ENCODE measurements at regions not wholly inside any gene's neighbourhood (a gene's known extent, or its start where the extent isn't known, plus 50 kb on each side); places are given as distances from the start of the nearest gene placed in this dataset.
"Not testable (repeated sequence)": the region's sequence is repeated elsewhere in the genome, so short reads cannot be mapped to it uniquely, and the experiment has no call there.

DNA sequence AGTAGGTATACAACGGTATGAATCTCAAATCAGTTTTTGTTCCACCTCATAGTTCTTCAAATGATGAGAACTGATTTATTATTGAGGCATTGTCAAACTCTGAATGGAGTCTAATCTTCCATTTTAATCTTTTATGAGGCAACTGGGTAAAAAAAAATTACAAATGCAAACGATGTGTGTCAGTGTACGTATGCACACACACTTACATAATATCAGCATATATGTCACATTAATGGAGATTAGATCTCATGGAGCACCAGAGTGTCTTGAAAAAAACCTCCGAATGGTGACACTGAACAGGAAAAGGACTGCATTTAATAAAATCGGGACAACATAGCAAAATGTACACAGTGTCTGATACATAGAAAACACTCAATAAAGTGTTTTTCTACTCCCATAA lies 842.7 kb downstream of the EFNB2 start:
- no peaks in the 10 kb centered on the region for H3K9me3 ChIP-seq (ENCODE audit: low read depth, low read length)
- no peak overlapping the region for H3K27ac ChIP-seq
- no peak overlapping the region for H3K4me3 ChIP-seq
- DNase-seq (ENCODE audit: low read depth, low spot score), result no peak
- no peaks in the 10 kb centered on the region for H3K36me3 ChIP-seq (ENCODE audit: insufficient read depth, low read length)
- H3K9ac ChIP-seq (ENCODE audit: insufficient read length), result no peak overlapping the region
- TF ChIP-seq POLR2AphosphoS5 (IDR thresholded peaks at IDR 0.05; ENCODE audit: borderline replicate concordance, low read depth, low read length), result no peak
- TF ChIP-seq FOXP2 (optimal IDR thresholded peaks at IDR 0.05; ENCODE audit: control extremely low read depth, extremely low read length, insufficient read depth), result no peak
- TF ChIP-seq EZH2 (IDR thresholded peaks at IDR 0.05), result no peak

DNA sequence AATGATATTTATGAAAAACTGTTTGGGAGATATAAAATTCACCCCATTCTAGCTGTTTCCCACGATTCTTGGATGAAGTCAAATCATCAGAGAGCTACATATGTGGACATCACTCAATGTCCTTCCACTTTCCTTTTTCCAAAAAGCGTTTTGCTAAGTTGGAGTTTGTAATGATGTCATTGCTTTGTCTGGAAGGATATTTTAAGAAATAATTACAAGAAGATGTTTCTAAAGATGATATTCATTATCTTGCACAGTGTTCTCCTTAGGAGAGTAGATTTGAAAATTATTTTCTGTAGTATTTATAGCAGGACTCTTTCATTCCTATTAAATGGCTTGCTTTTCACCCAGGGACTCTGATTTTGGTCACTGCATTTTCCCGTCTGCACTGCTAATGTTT lies 851.2 kb downstream of the EFNB2 start:
- H3K9ac ChIP-seq (ENCODE audit: insufficient read length), result no peak overlapping the region
- no peaks in the 10 kb centered on the region for H3K9me3 ChIP-seq (ENCODE audit: low read depth, low read length)
- DNase-seq (ENCODE audit: low read depth, low spot score), result no peak
- TF ChIP-seq POLR2AphosphoS5 (IDR thresholded peaks at IDR 0.05; ENCODE audit: borderline replicate concordance, low read depth, low read length) (no peak), EZH2 (IDR thresholded peaks at IDR 0.05) (no peak), FOXP2 (optimal IDR thresholded peaks at IDR 0.05; ENCODE audit: control extremely low read depth, extremely low read length, insufficient read depth) (no peak)
- H3K4me3 ChIP-seq, result no peak overlapping the region
- no peaks in the 10 kb centered on the region for H3K36me3 ChIP-seq (ENCODE audit: insufficient read depth, low read length)
- H3K27ac ChIP-seq, result no peak overlapping the region

DNA sequence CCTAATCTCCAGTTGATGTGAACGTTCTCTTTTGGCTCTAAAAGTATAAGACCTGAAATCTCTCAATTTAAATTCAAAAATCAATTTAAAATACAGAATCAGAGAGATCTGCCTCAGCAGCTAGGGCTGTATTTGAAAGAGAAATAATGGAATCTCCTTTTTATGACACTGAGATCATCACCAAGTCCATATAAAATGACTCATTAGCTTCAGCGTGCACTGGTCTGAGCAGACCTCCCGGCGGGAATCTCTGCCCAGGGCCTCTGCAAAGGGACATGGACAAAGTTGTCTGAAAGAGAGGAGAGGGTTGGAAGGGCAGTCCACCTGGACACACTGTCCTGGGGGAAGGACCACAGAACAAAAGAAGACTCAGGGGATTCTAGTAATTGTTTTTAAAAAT lies 855.6 kb downstream of the EFNB2 start:
- TF ChIP-seq EZH2 (IDR thresholded peaks at IDR 0.05) (no peak), POLR2AphosphoS5 (IDR thresholded peaks at IDR 0.05; ENCODE audit: borderline replicate concordance, low read depth, low read length) (no peak), FOXP2 (optimal IDR thresholded peaks at IDR 0.05; ENCODE audit: control extremely low read depth, extremely low read length, insufficient read depth) (no peak)
- H3K9me3 ChIP-seq (ENCODE audit: low read depth, low read length), result no peaks in the 10 kb centered on the region
- H3K27ac ChIP-seq, result no peak overlapping the region
- DNase-seq (ENCODE audit: low read depth, low spot score), result no peak
- H3K4me3 ChIP-seq, result no peak overlapping the region
- H3K9ac ChIP-seq (ENCODE audit: insufficient read length), result no peak overlapping the region
- H3K36me3 ChIP-seq (ENCODE audit: insufficient read depth, low read length), result no peaks in the 10 kb centered on the region

DNA sequence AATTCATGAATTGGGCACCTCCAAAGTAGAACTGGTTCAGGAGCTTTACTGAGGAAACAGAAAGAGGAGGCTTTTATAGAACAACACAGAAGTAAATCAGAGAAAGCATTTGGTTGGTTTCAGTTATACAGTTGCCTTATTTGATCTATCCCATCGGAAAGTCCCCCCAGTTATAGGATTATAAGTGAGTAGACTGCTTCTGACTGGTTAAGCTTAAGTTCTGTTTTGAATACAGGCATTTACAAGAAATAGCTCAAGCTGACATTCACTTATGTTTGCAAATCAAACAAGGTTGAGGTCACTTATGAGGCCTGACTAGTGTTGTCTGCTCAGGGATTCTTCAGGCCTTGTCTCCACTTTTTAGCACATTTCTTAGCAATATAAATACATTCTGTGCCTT lies 857.4 kb downstream of the EFNB2 start:
- H3K9me3 ChIP-seq (ENCODE audit: low read depth, low read length), result no peaks in the 10 kb centered on the region
- H3K36me3 ChIP-seq (ENCODE audit: insufficient read depth, low read length), result no peaks in the 10 kb centered on the region
- no peak overlapping the region for H3K27ac ChIP-seq
- H3K4me3 ChIP-seq, result no peak overlapping the region
- no peak overlapping the region for H3K9ac ChIP-seq (ENCODE audit: insufficient read length)
- TF ChIP-seq POLR2AphosphoS5 (IDR thresholded peaks at IDR 0.05; ENCODE audit: borderline replicate concordance, low read depth, low read length) (no peak), FOXP2 (optimal IDR thresholded peaks at IDR 0.05; ENCODE audit: control extremely low read depth, extremely low read length, insufficient read depth) (no peak), EZH2 (IDR thresholded peaks at IDR 0.05) (no peak)
- no peak for DNase-seq (ENCODE audit: low read depth, low spot score)

DNA sequence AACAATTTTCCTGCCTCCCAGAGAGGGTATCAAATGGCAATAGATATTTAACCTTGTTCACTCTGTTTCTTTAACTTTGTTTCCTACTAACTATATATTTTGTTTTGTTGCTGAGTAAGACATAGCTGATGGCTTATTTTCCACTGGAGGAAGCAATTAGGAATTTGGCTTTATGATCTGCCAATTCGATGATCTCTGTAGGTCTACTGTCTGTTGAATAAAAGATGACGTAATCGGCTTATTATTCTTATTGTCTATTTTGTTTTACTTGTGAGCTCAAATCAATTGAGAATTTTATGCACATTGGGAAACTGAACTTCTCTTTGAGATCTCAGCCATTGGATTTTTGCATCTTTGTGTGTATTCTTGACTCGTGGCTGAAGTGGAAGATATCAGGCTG lies 862.6 kb downstream of the EFNB2 start:
- H3K36me3 ChIP-seq (ENCODE audit: insufficient read depth, low read length), result no peaks in the 10 kb centered on the region
- H3K4me3 ChIP-seq, result no peak overlapping the region
- DNase-seq (ENCODE audit: low read depth, low spot score), result no peak
- H3K9me3 ChIP-seq (ENCODE audit: low read depth, low read length), result no peaks in the 10 kb centered on the region
- no peak overlapping the region for H3K27ac ChIP-seq
- no peak overlapping the region for H3K9ac ChIP-seq (ENCODE audit: insufficient read length)
- TF ChIP-seq EZH2 (IDR thresholded peaks at IDR 0.05), result no peak
- no peak for TF ChIP-seq FOXP2 (optimal IDR thresholded peaks at IDR 0.05; ENCODE audit: control extremely low read depth, extremely low read length, insufficient read depth)
- no peak for TF ChIP-seq POLR2AphosphoS5 (IDR thresholded peaks at IDR 0.05; ENCODE audit: borderline replicate concordance, low read depth, low read length)

DNA sequence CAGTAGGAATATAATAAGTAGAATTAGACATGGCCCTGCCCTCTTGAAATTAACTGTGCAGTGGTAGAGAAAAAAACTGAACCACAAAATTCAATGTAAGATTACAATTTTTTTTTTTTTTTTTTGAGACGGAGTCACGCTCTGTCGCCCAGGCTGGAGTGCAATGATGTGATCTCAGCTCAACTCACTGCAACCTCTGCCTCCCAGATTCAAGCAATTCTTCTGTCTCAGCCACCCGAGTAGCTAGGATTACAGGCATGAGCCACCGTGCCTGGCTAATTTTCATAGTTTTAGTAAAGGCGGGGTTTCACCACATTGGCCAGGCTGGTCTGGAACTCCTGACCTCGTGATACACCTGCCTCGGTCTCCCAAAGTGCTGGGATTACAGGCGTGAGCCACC lies 864.3 kb downstream of the EFNB2 start:
- DNase-seq (ENCODE audit: low read depth, low spot score); H3K9me3 ChIP-seq (ENCODE audit: low read depth, low read length); H3K36me3 ChIP-seq (ENCODE audit: insufficient read depth, low read length); H3K9ac ChIP-seq (ENCODE audit: insufficient read length); H3K27ac ChIP-seq; H3K4me3 ChIP-seq: not testable (repeated sequence)

DNA sequence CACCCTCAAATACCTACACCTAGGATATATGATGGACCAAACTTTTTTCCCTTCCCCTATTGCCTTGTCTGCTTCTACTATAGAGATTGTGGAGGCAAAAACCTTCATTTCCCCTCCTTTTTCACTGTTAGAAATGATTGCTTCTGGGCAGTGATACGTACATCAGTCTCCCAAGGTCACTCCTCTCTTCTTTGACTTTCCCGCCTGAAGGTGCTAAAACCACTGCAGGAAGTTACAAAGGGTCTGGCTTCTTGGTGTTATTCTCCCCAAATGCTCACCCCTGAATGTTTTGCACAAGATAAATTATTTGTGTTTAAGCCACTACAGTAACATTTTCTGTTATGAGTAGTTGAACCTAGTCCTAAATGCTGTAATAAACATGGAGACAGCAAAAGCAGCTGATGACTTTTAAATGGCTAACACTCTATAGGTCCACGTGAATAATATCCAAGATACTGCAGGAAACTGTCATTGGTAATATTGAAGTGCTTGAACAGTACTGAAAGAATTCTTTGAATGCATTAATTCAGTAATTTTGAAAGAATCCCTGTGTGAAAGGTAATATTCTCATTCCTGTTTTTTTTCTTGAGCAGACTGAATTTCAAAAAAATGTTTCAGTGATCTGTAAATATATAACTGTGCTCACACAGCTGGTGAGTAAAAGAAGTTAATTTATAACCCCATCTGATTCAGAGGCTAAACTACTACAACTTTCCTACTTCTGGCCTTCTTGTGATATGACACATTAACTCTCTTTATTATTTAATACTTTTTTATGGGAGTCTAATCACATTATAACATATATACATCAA lies 865.1 kb downstream of the EFNB2 start:
- no peaks in the 10 kb centered on the region for H3K9me3 ChIP-seq (ENCODE audit: low read depth, low read length)
- H3K27ac ChIP-seq, result no peak overlapping the region
- H3K36me3 ChIP-seq (ENCODE audit: insufficient read depth, low read length), result no peaks in the 10 kb centered on the region
- no peak overlapping the region for H3K9ac ChIP-seq (ENCODE audit: insufficient read length)
- no peak overlapping the region for H3K4me3 ChIP-seq
- TF ChIP-seq FOXP2 (optimal IDR thresholded peaks at IDR 0.05; ENCODE audit: control extremely low read depth, extremely low read length, insufficient read depth) (no peak), EZH2 (IDR thresholded peaks at IDR 0.05) (no peak), POLR2AphosphoS5 (IDR thresholded peaks at IDR 0.05; ENCODE audit: borderline replicate concordance, low read depth, low read length) (no peak)
- DNase-seq (ENCODE audit: low read depth, low spot score), result no peak

DNA sequence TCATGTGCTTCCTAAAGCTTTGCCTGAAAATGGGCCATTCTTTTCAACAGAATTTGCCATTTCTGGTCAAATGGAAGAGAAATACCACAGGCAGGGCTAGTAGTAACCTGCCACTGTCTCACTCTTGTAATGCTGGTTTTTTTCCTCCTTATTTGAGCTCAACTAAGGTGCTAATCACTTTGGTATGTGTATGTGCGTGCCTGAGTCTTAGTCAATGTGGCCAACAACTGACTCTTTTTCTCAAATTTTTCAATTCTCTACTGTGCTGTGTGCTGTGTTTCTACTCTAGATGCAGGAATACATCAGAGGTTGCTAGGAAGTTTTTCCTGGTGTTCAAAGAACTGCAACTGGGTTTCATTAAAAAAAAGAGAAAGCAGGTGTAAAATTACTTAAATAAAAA lies 870.2 kb downstream of the EFNB2 start:
- no peak for DNase-seq (ENCODE audit: low read depth, low spot score)

DNA sequence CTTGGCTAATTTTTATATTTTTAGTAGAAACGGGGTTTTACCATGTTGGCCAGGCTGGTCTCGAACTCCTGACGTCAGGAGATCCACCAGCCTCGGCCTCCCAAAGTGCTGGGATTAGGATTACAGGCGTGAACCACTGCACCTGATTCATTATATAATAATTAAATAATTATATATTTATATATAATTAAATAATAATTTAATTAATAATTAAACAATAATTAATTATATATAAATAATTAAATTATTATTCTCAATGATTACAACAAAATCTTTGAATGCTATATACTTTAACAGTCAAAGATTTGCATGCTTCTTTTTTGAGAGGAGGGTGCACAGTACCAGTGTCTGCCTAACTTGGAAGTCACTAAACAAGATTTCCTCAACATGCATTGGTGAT lies 872.3 kb downstream of the EFNB2 start:
- no peaks in the 10 kb centered on the region for H3K9me3 ChIP-seq (ENCODE audit: low read depth, low read length)
- H3K4me3 ChIP-seq, result no peak overlapping the region
- no peaks in the 10 kb centered on the region for H3K36me3 ChIP-seq (ENCODE audit: insufficient read depth, low read length)
- no peak for DNase-seq (ENCODE audit: low read depth, low spot score)
- H3K9ac ChIP-seq (ENCODE audit: insufficient read length), result no peak overlapping the region
- H3K27ac ChIP-seq, result no peak overlapping the region
- TF ChIP-seq EZH2 (IDR thresholded peaks at IDR 0.05), result no peak
- TF ChIP-seq POLR2AphosphoS5 (IDR thresholded peaks at IDR 0.05; ENCODE audit: borderline replicate concordance, low read depth, low read length), result no peak
- TF ChIP-seq FOXP2 (optimal IDR thresholded peaks at IDR 0.05; ENCODE audit: control extremely low read depth, extremely low read length, insufficient read depth), result no peak

More for the DNA sequence above, 870.2 kb downstream of the EFNB2 start:
- no peak overlapping the region for H3K27ac ChIP-seq
- H3K36me3 ChIP-seq (ENCODE audit: insufficient read depth, low read length), result no peaks in the 10 kb centered on the region
- no peak overlapping the region for H3K4me3 ChIP-seq
- H3K9ac ChIP-seq (ENCODE audit: insufficient read length), result no peak overlapping the region
- no peaks in the 10 kb centered on the region for H3K9me3 ChIP-seq (ENCODE audit: low read depth, low read length)
- TF ChIP-seq POLR2AphosphoS5 (IDR thresholded peaks at IDR 0.05; ENCODE audit: borderline replicate concordance, low read depth, low read length) (no peak), EZH2 (IDR thresholded peaks at IDR 0.05) (no peak), FOXP2 (optimal IDR thresholded peaks at IDR 0.05; ENCODE audit: control extremely low read depth, extremely low read length, insufficient read depth) (no peak)

Data from SK-N-MC (cell line).